OCI-LY7 (cell line): ENCODE measurements at regions not wholly inside any gene's neighbourhood (a gene's known extent, or its start where the extent isn't known, plus 50 kb on each side); places are given as distances from the start of the nearest gene placed in this dataset.
A peak's percentile ranks its signal among the peaks of the same experiment; 100 is the strongest.

ENCODE experiments used
- BruUV-seq: library from RNA; stranded (reverse); fragments of 400-500 nt; replicated peaks from 2 replicates; lab custom pipeline; 2021; lab: Mats Ljungman, UMichigan
- CTCF ChIA-PET: fragments of 300-600 bp; sonication (Branson Sonifier 250); formaldehyde crosslinking; loops from one replicate; lab custom pipeline; 2022; ENCODE audit warnings: antibody characterized with exemption; ENCODE audit not compliant: unreplicated experiment; lab: Charles Lee
- POLR2A ChIA-PET: fragments of 300-600 bp; sonication (Branson Sonifier 250); formaldehyde crosslinking; loops from one replicate; lab custom pipeline; 2022; ENCODE audit warnings: antibody characterized with exemption; lab: Charles Lee
- DNase-seq: peaks from one replicate; pipeline ENCODE4 v3.0.0-alpha.2; 2015; ENCODE audit warnings: low spot score
- H2AFZ ChIP-seq: fragments of 200-600 bp; sonication (generic), shearing (Covaris generic); 2 replicates; pipeline ENCODE4 v1.6.1; 2014; ENCODE audit warnings: mild to moderate bottlenecking, antibody characterized with exemption, low read length, moderate library complexity
- H3K27ac ChIP-seq: fragments of 200-600 bp; sonication (generic); 2 replicates; pipeline ENCODE4 v1.5.1; 2014; ENCODE audit warnings: mixed run types, low read depth, mild to moderate bottlenecking, moderate library complexity, low read length, inconsistent platforms; ENCODE audit not compliant: poor library complexity, severe bottlenecking
- H3K36me3 ChIP-seq: fragments of 200-600 bp; sonication (generic); 2 replicates; pipeline ENCODE4 v1.6.1; 2014; ENCODE audit warnings: mild to moderate bottlenecking, antibody characterized with exemption, low read length, moderate library complexity, mixed read lengths; ENCODE audit not compliant: insufficient read depth
- H3K4me1 ChIP-seq: fragments of 200-600 bp; sonication (generic); 2 replicates; pipeline ENCODE4 v1.5.1; 2014; ENCODE audit warnings: mild to moderate bottlenecking, low read length; ENCODE audit not compliant: insufficient read depth, poor library complexity, severe bottlenecking
- H3K4me2 ChIP-seq: fragments of 200-600 bp; sonication (generic); 2 replicates; pipeline ENCODE4 v1.6.1; 2014; ENCODE audit warnings: mild to moderate bottlenecking, low read length
- H3K4me3 ChIP-seq: fragments of 200-600 bp; sonication (generic); 2 replicates; pipeline ENCODE4 v1.5.1; 2014; ENCODE audit warnings: mild to moderate bottlenecking, low read depth, low read length; ENCODE audit not compliant: poor library complexity, severe bottlenecking
- H3K79me2 ChIP-seq: fragments of 200-600 bp; sonication (generic); 2 replicates; pipeline ENCODE4 v1.6.1; 2016; ENCODE audit warnings: low read depth, mild to moderate bottlenecking, low read length, moderate library complexity, mixed read lengths; ENCODE audit not compliant: insufficient read depth
- H3K9me2 ChIP-seq: fragments of 200-600 bp; sonication (generic); 2 replicates; pipeline ENCODE4 v1.6.1; 2016; ENCODE audit warnings: mild to moderate bottlenecking, low read length, mixed read lengths; ENCODE audit not compliant: insufficient read depth
- H3K9me3 ChIP-seq: fragments of 200-600 bp; sonication (generic); 2 replicates; pipeline ENCODE4 v1.6.1; 2014; ENCODE audit warnings: mild to moderate bottlenecking, mixed run types, low read length, mixed read lengths
- H4K20me1 ChIP-seq: fragments of 200-600 bp; sonication (generic); 2 replicates; pipeline ENCODE4 v1.6.1; 2014; ENCODE audit warnings: mild to moderate bottlenecking, antibody characterized with exemption, low read length, moderate library complexity, mixed read lengths; ENCODE audit not compliant: insufficient read depth
- EZH2phosphoT487 ChIP-seq: fragments of 200-600 bp; sonication (generic); IDR thresholded peaks from 2 replicates; pipeline ENCODE4 v1.6.1; 2018; ENCODE audit warnings: low read depth, borderline replicate concordance, mild to moderate bottlenecking, mixed run types, antibody characterized with exemption, low read length, moderate library complexity, mixed read lengths
- intact Hi-C: fragments of 100-400 bp; cut with micrococcal nuclease; formaldehyde crosslinking; loops from one replicate; pipeline ENCODE4 v1.10.0; 2022; ENCODE audit not compliant: unreplicated experiment
- TF ChIP-seq, protein P1 (sequence below): fragments of 200-600 bp; sonication (generic); conservative IDR thresholded peaks from 2 replicates; pipeline ENCODE4 v1.5.1; 2014; ENCODE audit warnings: mild to moderate bottlenecking, antibody characterized with exemption, low read length, moderate library complexity, mixed read lengths

- Histone ChIP-seq H4K20me1 (no peaks in the 10 kb centered on the region), H2AFZ (no peak overlapping the region), H3K4me3 (no peak overlapping the region), H3K9me2 (no peaks in the 10 kb centered on the region), H3K4me1 (no peaks in the 10 kb centered on the region), H3K4me2 (no peak overlapping the region), H3K27ac (no peak overlapping the region), H3K79me2 (no peaks in the 10 kb centered on the region), H3K36me3 (no peaks in the 10 kb centered on the region), H3K9me3 (no peaks in the 10 kb centered on the region)
- no peak for DNase-seq
- ChIA-PET POLR2A (interaction anchor here (0.6 kb wide), 2 partner anchors 32 to 510 kb away, joined by 3 to 4 read pairs; no protein-coding TSS in a partner anchor), CTCF (no interaction called here)
- TF ChIP-seq, protein P1, sequence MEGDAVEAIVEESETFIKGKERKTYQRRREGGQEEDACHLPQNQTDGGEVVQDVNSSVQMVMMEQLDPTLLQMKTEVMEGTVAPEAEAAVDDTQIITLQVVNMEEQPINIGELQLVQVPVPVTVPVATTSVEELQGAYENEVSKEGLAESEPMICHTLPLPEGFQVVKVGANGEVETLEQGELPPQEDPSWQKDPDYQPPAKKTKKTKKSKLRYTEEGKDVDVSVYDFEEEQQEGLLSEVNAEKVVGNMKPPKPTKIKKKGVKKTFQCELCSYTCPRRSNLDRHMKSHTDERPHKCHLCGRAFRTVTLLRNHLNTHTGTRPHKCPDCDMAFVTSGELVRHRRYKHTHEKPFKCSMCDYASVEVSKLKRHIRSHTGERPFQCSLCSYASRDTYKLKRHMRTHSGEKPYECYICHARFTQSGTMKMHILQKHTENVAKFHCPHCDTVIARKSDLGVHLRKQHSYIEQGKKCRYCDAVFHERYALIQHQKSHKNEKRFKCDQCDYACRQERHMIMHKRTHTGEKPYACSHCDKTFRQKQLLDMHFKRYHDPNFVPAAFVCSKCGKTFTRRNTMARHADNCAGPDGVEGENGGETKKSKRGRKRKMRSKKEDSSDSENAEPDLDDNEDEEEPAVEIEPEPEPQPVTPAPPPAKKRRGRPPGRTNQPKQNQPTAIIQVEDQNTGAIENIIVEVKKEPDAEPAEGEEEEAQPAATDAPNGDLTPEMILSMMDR, result 0 out of 2 replicates have a peak, but pooled peaks have one; percentile 18
- TF ChIP-seq EZH2phosphoT487, result no peak
- BruUV-seq, result no TSS peak
- intact Hi-C loops, result no loop called here
Observed at GRCh38 chr4:11701966-11702725, 273.5 kb upstream of the HS3ST1 start.

DNA sequence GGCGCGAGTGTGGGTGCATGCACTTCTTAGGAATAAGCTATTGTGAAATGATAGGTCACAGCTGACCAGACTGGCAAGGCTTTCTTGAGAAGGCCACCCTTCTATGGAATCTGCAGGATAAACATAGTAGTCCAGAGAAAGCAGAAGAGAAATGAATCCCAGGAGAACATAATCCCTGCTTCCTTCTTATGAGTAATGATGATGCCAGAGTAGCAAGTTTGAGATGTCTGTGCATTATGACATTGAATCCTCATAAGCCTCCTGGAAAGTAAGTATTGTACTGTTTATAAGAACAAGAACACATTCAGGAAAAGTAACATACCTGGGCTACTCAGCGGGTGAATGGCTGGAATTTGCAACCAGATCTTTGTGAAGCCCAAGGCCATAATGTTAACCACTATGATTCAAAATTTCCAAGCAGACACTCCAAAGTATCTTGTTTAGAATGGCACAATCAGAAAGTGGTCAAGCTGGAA, 272.1 kb upstream of the HS3ST1 start:
- H2AFZ ChIP-seq, result no peak overlapping the region
- H3K27ac ChIP-seq, result no peak overlapping the region
- DNase-seq, result no peak
- no peaks in the 10 kb centered on the region for H3K36me3 ChIP-seq
- H3K79me2 ChIP-seq, result no peaks in the 10 kb centered on the region
- POLR2A ChIA-PET, result interaction anchor here (0.7 kb wide), 1 partner anchor 542 kb away, joined by 3 read pairs; no protein-coding TSS in a partner anchor
- no peaks in the 10 kb centered on the region for H3K9me2 ChIP-seq
- no peak for TF ChIP-seq EZH2phosphoT487
- TF ChIP-seq, protein P1, result no peak
- intact Hi-C loops, result no loop called here
- no peak overlapping the region for H3K4me2 ChIP-seq
- CTCF ChIA-PET, result no interaction called here
- no peaks in the 10 kb centered on the region for H3K4me1 ChIP-seq
- no peaks in the 10 kb centered on the region for H3K9me3 ChIP-seq
- H3K4me3 ChIP-seq, result no peak overlapping the region
- no peaks in the 10 kb centered on the region for H4K20me1 ChIP-seq
- no TSS peak for BruUV-seq
